GM12872 (cell line): ENCODE measurements at regions not wholly inside any gene's neighbourhood (a gene's known extent, or its start where the extent isn't known, plus 50 kb on each side); places are given as distances from the start of the nearest gene placed in this dataset.

Source experiments
- CTCF ChIP-seq: IDR thresholded peaks from 3 replicates; pipeline ENCODE4 v1.5.1; 2011; ENCODE audit warnings: low read depth, mild to moderate bottlenecking, low read length, moderate library complexity; ENCODE audit not compliant: insufficient read depth

DNA sequence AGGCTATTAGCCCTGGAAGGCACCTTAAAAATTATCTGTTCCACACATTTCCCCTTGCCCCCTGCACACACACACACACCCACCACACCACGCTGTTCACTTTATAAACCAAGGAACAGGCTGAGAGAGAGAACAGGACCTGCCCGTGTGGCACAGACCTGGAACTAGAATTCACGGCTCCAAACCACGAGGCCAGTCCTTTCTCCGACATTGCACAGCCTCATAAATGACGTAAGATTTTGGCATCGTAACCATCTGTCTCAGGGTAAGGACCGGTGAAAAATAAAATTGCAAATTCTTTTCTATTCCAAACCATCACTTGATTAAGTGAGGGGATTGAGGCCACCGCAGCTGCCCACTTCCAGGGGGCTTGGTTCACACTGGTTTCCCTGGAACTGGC lies 330.3 kb downstream of the BCOR start:
- no peak for TF ChIP-seq CTCF

- no peak for TF ChIP-seq CTCF
Measured at GRCh38 chrX:39769748-39770147, 328.0 kb downstream of the BCOR start.

- TF ChIP-seq CTCF = no peak
Measured at GRCh38 chrX:39771089-39771488, 326.7 kb downstream of the BCOR start.

- no peak for TF ChIP-seq CTCF
Measured at GRCh38 chrX:39772057-39772832, 325.5 kb downstream of the BCOR start.

DNA sequence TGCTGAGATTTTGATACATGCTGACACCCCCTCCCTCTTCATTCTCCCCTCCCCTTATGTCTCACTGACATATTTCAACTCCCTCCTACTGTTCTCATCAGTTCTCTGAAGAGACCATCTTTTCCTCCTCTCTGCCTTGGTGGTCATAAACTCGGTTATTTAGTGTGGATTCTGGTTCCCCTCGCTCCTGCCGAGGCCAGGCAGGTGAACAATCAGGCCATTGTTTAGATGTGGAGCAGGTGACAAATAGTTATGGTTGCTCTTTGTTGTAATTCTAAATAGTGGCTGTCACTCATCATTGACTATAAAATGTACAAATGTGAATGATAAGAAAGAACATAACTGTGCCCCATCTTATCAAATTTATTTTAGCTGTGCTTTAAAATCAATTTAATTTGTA lies 324.6 kb downstream of the BCOR start:
- TF ChIP-seq CTCF = no peak

DNA sequence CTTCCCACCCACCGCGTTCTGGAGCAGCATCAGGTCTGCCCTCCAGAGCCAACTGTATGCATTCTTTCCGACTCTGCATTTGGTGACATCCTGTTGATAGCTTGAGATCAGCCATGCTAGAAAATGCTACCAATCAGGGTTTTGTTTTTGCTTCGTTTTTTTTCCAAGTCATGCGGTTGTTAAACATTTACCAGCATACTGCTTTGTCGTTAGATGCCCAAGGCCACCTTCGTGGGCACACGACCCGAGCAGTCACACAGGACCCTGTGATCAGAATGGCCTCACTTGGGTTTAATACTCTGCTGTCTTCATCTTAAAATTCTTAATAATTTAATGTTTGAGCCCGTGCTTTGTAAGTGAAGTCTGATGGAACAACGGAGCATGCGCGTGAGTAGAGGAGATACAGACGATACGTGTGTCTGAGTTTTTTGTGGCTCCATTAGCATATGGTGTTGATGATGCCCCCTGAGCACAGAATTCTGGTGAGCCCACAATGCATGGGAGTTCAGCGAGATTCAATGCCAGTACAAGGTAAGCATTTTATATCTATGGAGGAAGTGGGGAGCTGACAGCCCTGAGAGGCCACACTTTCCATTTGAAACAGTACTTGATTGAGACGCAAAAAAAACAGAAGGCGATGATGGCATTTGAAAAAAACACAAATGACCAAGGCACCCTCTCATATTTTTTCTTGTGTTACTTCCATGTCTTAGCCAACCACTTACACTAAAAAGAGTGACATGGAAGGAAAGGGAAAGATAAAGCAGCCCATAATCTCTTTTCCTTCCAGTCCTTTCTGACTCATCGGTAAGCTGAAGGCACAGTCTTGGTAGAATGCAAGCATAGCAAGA lies 323.6 kb downstream of the BCOR start:
- TF ChIP-seq CTCF = no peak

- TF ChIP-seq CTCF = no peak
Measured at GRCh38 chrX:39774774-39775328, 322.9 kb downstream of the BCOR start.
